ENCODE measurements at regions not wholly inside any gene's neighbourhood (a gene's known extent, or its start where the extent isn't known, plus 50 kb on each side); places are given as distances from the start of the nearest gene placed in this dataset.
A peak's percentile ranks its signal among the peaks of the same experiment; 100 is the strongest.

DNA sequence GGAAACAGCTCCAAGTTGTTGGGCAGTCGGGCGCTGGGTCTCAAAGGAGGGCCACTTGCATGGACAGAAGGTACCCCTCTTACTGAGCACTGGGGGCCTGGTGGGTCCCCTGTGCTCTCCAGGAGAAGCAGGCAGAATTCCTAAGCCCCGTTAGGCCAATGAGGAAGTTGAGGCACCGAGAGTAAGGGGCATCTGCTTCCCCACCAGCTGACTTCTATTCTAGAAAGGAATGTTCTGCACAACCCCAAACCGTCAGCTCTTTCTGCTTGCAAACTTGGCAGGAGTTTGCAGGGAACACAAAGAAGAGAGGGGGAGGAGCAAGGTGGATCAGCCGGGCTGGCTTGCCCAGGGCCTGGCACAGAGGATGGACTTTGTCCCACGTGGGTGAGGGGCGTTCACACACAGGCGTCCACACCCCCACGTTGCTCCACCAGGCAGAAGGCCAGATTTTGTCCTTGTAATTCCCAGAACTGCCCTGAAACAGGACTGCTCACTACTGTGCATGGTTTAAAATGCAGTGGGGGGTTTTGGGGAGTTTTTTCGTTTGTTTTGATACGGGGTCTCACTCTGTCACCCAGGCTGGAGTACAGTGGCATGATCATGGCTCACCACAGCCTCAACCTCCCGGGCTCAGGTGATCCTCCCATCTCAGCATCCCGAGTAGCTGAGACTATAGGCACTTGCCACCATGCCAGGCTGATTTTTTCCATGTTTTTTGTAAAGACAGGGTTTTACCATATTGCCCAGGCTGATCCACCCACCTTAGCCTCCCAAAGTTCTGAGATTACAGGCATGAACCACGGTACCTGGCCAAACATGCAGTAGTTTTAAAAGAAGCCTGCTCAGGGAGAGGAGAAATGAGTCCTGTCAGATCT is 93.3 kb downstream of the SNX5 start:
- H3K4me1 ChIP-seq (ENCODE audit: control insufficient read depth in 1 of 2, low read depth in 2 of 2) = peaks cover 20 to 30% of the 10 kb centered on the region in 2 donors
- no peaks in the 10 kb centered on the region for H3K36me3 ChIP-seq
- no peak for ATAC-seq (ENCODE audit: insufficient number of reproducible peaks, low FRiP score, low read depth)
- no peaks in the 10 kb centered on the region for H3K27me3 ChIP-seq (replicated peaks; ENCODE audit: insufficient read depth)
- no peaks in the 10 kb centered on the region for H3K9me3 ChIP-seq
- no peak for DNase-seq (ENCODE audit: low spot score)
- no peak overlapping the region for H3K27ac ChIP-seq
- no peak for TF ChIP-seq CTCF (IDR thresholded peaks at IDR 0.05)
- H3K4me3 ChIP-seq = no peak overlapping the region

DNA sequence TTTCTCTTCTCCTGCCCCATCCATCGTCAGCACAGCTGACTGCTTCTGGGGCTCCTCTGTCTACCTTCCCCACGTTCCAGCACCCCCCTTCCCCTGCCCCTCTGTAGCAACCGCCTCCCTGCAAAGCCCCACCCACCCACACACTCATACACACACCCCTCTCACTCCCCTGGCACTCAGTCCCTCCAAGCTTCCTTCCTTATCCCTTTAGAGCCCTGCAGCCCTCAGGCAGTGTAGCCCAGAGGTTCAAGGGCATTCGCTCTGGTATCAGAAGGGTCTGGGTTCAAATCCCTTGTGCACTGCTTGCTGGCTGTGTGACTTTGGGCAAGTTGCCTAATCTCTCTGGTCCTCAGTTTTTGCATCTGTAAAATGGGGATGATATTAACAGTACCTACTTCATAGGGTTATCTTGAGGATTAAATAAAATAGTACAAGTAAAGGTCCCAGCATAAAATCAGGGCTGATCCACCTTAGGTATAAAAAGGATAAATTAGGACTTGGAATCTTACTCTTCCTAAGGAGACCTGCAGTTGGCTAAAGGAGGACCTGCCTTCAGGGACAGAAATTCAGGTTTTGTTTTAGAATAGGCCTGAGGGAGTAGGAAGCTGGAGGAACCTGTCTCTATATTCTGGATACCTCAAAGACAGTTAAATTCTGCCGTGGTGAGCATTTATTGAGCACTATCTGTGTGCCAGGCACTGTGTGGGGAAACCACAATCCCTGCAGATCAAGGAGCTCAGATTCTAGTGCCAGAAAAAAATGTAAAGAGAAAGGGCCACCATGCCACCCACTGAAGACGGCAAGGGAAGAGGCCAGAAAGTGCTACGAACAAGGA is 94.1 kb downstream of the SNX5 start:
- no peaks in the 10 kb centered on the region for H3K27me3 ChIP-seq (replicated peaks; ENCODE audit: insufficient read depth)
- peak overlapping the region; percentile 22 for H3K4me3 ChIP-seq
- DNase-seq (ENCODE audit: low spot score) (no peak), ATAC-seq (ENCODE audit: insufficient number of reproducible peaks, low FRiP score, low read depth) (no peak)
- no peaks in the 10 kb centered on the region for H3K36me3 ChIP-seq
- peak overlapping the region in 1 of 2 donors; percentile 9 for H3K27ac ChIP-seq
- no peaks in the 10 kb centered on the region for H3K9me3 ChIP-seq
- TF ChIP-seq CTCF (IDR thresholded peaks at IDR 0.05) = no peak
- H3K4me1 ChIP-seq (ENCODE audit: control insufficient read depth in 1 of 2, low read depth in 2 of 2) = peaks cover 20 to 37% of the 10 kb centered on the region in 2 donors

GRCh38 chr20:17873410-17874270 is 95.0 kb downstream of the SNX5 start:
- H3K9me3 ChIP-seq = no peaks in the 10 kb centered on the region
- no peaks in the 10 kb centered on the region for H3K36me3 ChIP-seq
- H3K4me1 ChIP-seq (ENCODE audit: control insufficient read depth in 1 of 2, low read depth in 2 of 2) = peaks cover 20 to 37% of the 10 kb centered on the region in 2 donors
- peak overlapping the region in 1 of 2 donors; percentile 9 for H3K27ac ChIP-seq
- H3K27me3 ChIP-seq (replicated peaks; ENCODE audit: insufficient read depth) = no peaks in the 10 kb centered on the region
- no peak for ATAC-seq (ENCODE audit: insufficient number of reproducible peaks, low FRiP score, low read depth)
- peak; percentile 65 for DNase-seq (ENCODE audit: low spot score)
- TF ChIP-seq CTCF (IDR thresholded peaks at IDR 0.05) = no peak
- peak overlapping the region; percentile 22 for H3K4me3 ChIP-seq

GRCh38 chr20:17872959-17873358 is 95.6 kb downstream of the SNX5 start:
- ATAC-seq (ENCODE audit: insufficient number of reproducible peaks, low FRiP score, low read depth) = no peak
- Histone ChIP-seq H3K27ac (no peak overlapping the region), H3K9me3 (no peaks in the 10 kb centered on the region), H3K36me3 (no peaks in the 10 kb centered on the region), H3K4me3 (no peak overlapping the region), H3K4me1 (ENCODE audit: control insufficient read depth in 1 of 2, low read depth in 2 of 2) (peaks cover 20 to 37% of the 10 kb centered on the region in 2 donors), H3K27me3 (replicated peaks; ENCODE audit: insufficient read depth) (no peaks in the 10 kb centered on the region)
- no peak for TF ChIP-seq CTCF (IDR thresholded peaks at IDR 0.05)
- no peak for DNase-seq (ENCODE audit: low spot score)
